ENCODE measurements at regions not wholly inside any gene's neighbourhood (a gene's known extent, or its start where the extent isn't known, plus 50 kb on each side); places are given as distances from the start of the nearest gene placed in this dataset.
"Not testable (repeated sequence)": the region's sequence is repeated elsewhere in the genome, so short reads cannot be mapped to it uniquely, and the experiment has no call there.

GRCh38 chr15:75779504-75779903, 63.7 kb upstream of the UBE2Q2 start:
- no peak for DNase-seq (ENCODE audit: low read depth)
- TF ChIP-seq CTCF (conservative IDR thresholded peaks at IDR 0.05; ENCODE audit: low read depth, low read length): no peak

GRCh38 chr15:75776871-75777610, 64.4 kb upstream of the CSPG4 start:
- peak; percentile 69 for DNase-seq (ENCODE audit: low read depth)
- not testable (repeated sequence) for H3K4me3 ChIP-seq (ENCODE audit: low read depth, low read length)

More at GRCh38 chr15:75779504-75779903, 63.7 kb upstream of the UBE2Q2 start:
- H3K4me3 ChIP-seq (ENCODE audit: low read depth, low read length): no peak overlapping the region

DNA sequence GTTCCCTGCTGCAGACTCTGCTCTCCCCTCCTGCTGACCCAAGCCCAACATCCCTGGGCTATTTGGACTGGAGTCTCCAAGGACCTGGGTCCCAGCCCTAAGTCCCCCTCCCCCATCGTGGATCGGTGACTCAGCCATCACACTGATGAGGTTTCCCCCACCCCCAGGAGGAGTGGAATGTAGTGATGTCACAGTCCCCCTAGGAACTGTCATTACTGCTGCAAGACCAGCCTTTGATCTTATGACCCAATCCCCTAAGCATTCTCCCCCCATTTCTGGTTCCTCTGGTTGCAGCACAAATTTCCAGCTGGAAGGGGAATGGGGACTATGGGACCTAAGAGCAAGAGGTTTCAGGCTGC, 63.4 kb upstream of the CSPG4 start:
- no peak overlapping the region for H3K4me3 ChIP-seq (ENCODE audit: low read depth, low read length)
- TF ChIP-seq CTCF (conservative IDR thresholded peaks at IDR 0.05; ENCODE audit: low read depth, low read length): no peak
- peak; percentile 48 for DNase-seq (ENCODE audit: low read depth)

GRCh38 chr15:75775296-75776064, 62.8 kb upstream of the CSPG4 start:
- TF ChIP-seq CTCF (conservative IDR thresholded peaks at IDR 0.05; ENCODE audit: low read depth, low read length): no peak
- H3K4me3 ChIP-seq (ENCODE audit: low read depth, low read length): no peak overlapping the region
- DNase-seq (ENCODE audit: low read depth): no peak

DNA sequence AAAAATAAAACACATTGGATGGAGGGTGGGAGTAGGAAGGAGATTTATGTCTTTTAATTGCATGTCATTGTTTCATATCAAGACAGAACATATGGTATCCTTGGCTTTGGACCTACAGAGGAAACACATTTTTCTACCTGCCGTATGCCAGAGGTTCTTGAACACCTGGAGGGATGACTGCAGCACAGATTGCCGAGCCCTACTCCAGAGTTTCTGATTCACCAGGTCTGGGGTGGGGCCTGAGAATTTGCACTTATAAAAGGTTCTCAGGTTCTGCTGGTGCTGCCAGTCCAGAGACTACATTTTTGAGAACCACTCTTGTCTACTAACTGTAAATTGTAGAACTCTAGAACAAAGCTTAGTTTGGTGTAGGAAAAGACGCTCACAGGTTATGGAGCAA, 61.3 kb upstream of the CSPG4 start:
- DNase-seq (ENCODE audit: low read depth): not testable (repeated sequence)

GRCh38 chr15:75771054-75771453, 58.4 kb upstream of the CSPG4 start:
- DNase-seq (ENCODE audit: low read depth); H3K4me3 ChIP-seq (ENCODE audit: low read depth, low read length): not testable (repeated sequence)

More for the DNA sequence above, 61.3 kb upstream of the CSPG4 start:
- not testable (repeated sequence) for H3K4me3 ChIP-seq (ENCODE audit: low read depth, low read length)

- DNase-seq (ENCODE audit: low read depth): no peak
Measured at GRCh38 chr15:75770131-75770530, 57.5 kb upstream of the CSPG4 start.

DNA sequence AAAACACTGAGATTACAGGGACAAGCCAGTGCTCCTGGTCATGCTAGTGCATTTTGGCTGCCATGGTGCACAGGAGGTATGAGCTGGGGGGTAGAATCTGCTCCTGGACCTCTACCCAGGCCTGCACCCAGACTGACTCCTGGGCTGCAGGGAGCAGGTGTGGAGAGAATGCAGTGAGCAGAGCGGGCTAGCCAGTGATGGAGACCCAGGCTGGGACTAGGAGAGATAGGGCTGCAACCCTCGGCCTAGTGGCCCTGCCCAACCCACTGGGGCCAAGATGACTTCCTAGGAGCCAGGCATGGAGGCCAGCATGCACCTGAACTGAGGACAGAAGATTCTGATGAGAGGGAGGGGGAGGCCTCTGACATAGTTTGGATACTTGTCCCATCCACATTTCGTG, 55.9 kb upstream of the CSPG4 start:
- H3K4me3 ChIP-seq (ENCODE audit: low read depth, low read length): not testable (repeated sequence)

More at GRCh38 chr15:75770131-75770530, 57.5 kb upstream of the CSPG4 start:
- no peak for TF ChIP-seq CTCF (conservative IDR thresholded peaks at IDR 0.05; ENCODE audit: low read depth, low read length)
- no peak overlapping the region for H3K4me3 ChIP-seq (ENCODE audit: low read depth, low read length)

GRCh38 chr15:75765551-75766305, 53.1 kb upstream of the CSPG4 start:
- DNase-seq (ENCODE audit: low read depth); H3K4me3 ChIP-seq (ENCODE audit: low read depth, low read length): not testable (repeated sequence)

More for the DNA sequence above, 55.9 kb upstream of the CSPG4 start:
- not testable (repeated sequence) for DNase-seq (ENCODE audit: low read depth)

- DNase-seq (ENCODE audit: low read depth); H3K4me3 ChIP-seq (ENCODE audit: low read depth, low read length): not testable (repeated sequence)
Measured at GRCh38 chr15:75764845-75765550, 52.4 kb upstream of the CSPG4 start.

DNA sequence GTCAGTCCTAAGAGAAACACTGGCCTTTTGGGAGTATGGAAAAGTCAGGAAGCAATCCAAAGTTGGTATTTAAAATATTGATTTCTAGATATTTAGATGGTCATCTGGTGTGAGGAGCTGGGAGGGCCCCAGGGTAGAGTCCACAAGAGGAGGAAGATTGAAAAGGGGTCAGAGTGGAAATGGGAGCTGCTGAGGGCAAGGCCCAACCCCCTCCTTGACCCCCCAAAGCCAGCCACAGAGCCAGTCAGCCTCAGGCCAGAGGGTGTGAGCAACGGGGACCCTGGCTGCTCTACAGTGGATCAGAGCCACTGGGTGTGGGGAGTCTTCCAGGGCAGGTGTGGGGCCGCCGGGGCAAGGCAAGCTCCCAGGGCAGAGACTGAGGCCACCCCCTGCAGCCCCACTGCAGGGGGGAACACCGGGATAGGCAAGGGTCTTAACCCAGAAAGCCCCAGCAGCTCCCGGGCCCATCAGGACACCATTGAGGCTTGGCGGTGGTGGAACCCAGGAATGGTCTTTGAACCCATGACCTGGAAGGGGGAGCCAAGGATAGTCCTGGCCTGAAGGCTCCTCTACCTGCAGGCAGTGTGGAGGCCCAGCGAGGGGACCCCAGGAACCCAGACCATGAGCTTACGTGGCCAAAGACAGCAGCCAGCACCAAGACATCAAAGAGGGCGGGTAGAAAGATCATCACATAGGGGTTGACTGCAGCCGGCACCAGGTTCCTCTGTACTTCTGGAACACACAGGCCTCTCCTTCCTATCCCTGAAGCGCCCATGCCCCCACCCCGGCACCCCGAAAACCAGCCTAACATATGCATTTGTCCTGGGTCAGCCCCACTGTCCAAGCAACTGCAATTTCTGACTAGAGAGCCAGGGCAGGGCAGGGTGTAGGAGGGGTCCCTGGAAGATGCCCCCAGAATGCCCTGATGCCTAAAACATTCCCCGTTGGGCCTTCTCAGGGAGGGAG, 51.3 kb upstream of the CSPG4 start:
- not testable (repeated sequence) for H3K4me3 ChIP-seq (ENCODE audit: low read depth, low read length); DNase-seq (ENCODE audit: low read depth)

Measured in choroid plexus epithelial cell (primary cell).